Small intestine (tissue), 7 donors: ENCODE measurements at regions not wholly inside any gene's neighbourhood (a gene's known extent, or its start where the extent isn't known, plus 50 kb on each side); places are given as distances from the start of the nearest gene placed in this dataset.
A peak's percentile ranks its signal among the peaks of the same experiment; 100 is the strongest.

Source experiments
- DNase-seq, 2 donors: peaks; one replicate each; pipeline versions ENCODE4 v3.0.0 to v3.0.0-alpha.2; 2013
- FAIRE-seq: peaks from 2 replicates; lab custom pipeline; 2012; peaks lifted over from hg19 to GRCh38; lab: Jason Lieb, UNC
- H3K27ac ChIP-seq, 3 donors: one replicate each; pipeline ENCODE4 v1.5.1; 2013; ENCODE audit warnings: low read length in 2 of 3, mild to moderate bottlenecking in 2 of 3, control low read depth in 1 of 3, inconsistent platforms in 1 of 3, low read depth in 1 of 3, moderate library complexity in 1 of 3
- H3K27me3 ChIP-seq, 3 donors: one replicate each; pipeline ENCODE4 v1.6.1; 2013; ENCODE audit warnings: low read length in 3 of 3, inconsistent platforms in 1 of 3; ENCODE audit not compliant: control insufficient read depth in 3 of 3, insufficient read depth in 3 of 3
- H3K36me3 ChIP-seq, 3 donors: one replicate each; pipeline ENCODE4 v1.6.1; 2013; ENCODE audit warnings: low read length in 3 of 3, inconsistent platforms in 1 of 3, low read depth in 1 of 3, mild to moderate bottlenecking in 1 of 3, moderate library complexity in 1 of 3; ENCODE audit not compliant: control insufficient read depth in 3 of 3, insufficient read depth in 2 of 3
- H3K4me1 ChIP-seq, 3 donors: one replicate each; pipeline ENCODE4 v1.6.1; 2013; ENCODE audit warnings: low read length in 2 of 3, inconsistent platforms in 1 of 3, low read depth in 1 of 3, mild to moderate bottlenecking in 1 of 3, moderate library complexity in 1 of 3; ENCODE audit not compliant: control insufficient read depth in 3 of 3, insufficient read depth in 2 of 3
- H3K4me3 ChIP-seq, 3 donors: one replicate each; pipeline ENCODE4 v1.5.1; 2013; ENCODE audit warnings: low read length in 3 of 3, control low read depth in 1 of 3, inconsistent platforms in 1 of 3, low read depth in 1 of 3, mild to moderate bottlenecking in 1 of 3, moderate library complexity in 1 of 3
- H3K9me3 ChIP-seq, 2 donors: one replicate each; pipeline ENCODE4 v1.6.1; 2013; ENCODE audit warnings: low read depth in 1 of 2, low read length in 1 of 2; ENCODE audit not compliant: control insufficient read depth in 2 of 2, insufficient read depth in 1 of 2
- whole genome bisulfite sequencing, 3 donors: extraction: QIAGEN DNeasy Blood & Tissue Kit; methylation state at CpG; one replicate each; pipeline ENCODE4 v1.1.7; 2013; 5-methylcytosine and 5-hydroxymethylcytosine counted together
- donor health status: healthy with polysubstance abuse.
- donor health status: control.
- donor health status: control.
- donor health status: Bipolar disorder and iron deficiency.
- donor health status: healthy.

GRCh38 chr18:64710105-64710861, 561.4 kb upstream of the LINC00305 start:
- peak in 1 of 2 donors; percentile 9 for DNase-seq
- Histone ChIP-seq H3K9me3 (peaks cover 0 to 3% of the 10 kb centered on the region in 2 donors), H3K4me3 (no peak overlapping the region), H3K36me3 (no peaks in the 10 kb centered on the region), H3K27me3 (no peaks in the 10 kb centered on the region), H3K4me1 (no peaks in the 10 kb centered on the region), H3K27ac (no peak overlapping the region)
- no peak for FAIRE-seq
- WGBS, 3 donors: 77 to 90% (median 87%) methylated on average over 2 of the region's 2 CpGs

GRCh38 chr18:64707052-64707451, 558.2 kb upstream of the LINC00305 start:
- no peak overlapping the region for H3K27ac ChIP-seq
- no peak for FAIRE-seq
- no peaks in the 10 kb centered on the region for H3K36me3 ChIP-seq
- peaks cover 0 to 3% of the 10 kb centered on the region in 2 donors for H3K9me3 ChIP-seq
- H3K4me3 ChIP-seq: no peak overlapping the region
- no peaks in the 10 kb centered on the region for H3K27me3 ChIP-seq
- peak in 1 of 2 donors; percentile 24 for DNase-seq
- H3K4me1 ChIP-seq: no peaks in the 10 kb centered on the region

- Histone ChIP-seq H3K27ac (no peak overlapping the region), H3K36me3 (no peaks in the 10 kb centered on the region), H3K4me1 (no peaks in the 10 kb centered on the region), H3K9me3 (no peaks in the 10 kb centered on the region), H3K4me3 (no peak overlapping the region), H3K27me3 (no peaks in the 10 kb centered on the region)
- no peak for DNase-seq
- FAIRE-seq: no peak
- WGBS, 3 donors: 81 to 85% (median 84%) methylated on average over 2 of the region's 2 CpGs
Measured at GRCh38 chr18:64699081-64699480, 550.2 kb upstream of the LINC00305 start.

GRCh38 chr18:64695851-64696553, 547.1 kb upstream of the LINC00305 start:
- H3K4me1 ChIP-seq: no peaks in the 10 kb centered on the region
- WGBS, 3 donors: 15 to 60% (median 42%) methylated on average over 9 of the region's 9 CpGs
- peak; percentile 42 to 85 for DNase-seq
- no peaks in the 10 kb centered on the region for H3K27me3 ChIP-seq
- no peak overlapping the region for H3K4me3 ChIP-seq
- H3K9me3 ChIP-seq: no peaks in the 10 kb centered on the region
- no peaks in the 10 kb centered on the region for H3K36me3 ChIP-seq
- FAIRE-seq: no peak
- H3K27ac ChIP-seq: peak overlapping the region in 1 of 3 donors; percentile 21

- DNase-seq: no peak
- Histone ChIP-seq H3K27ac (no peak overlapping the region), H3K9me3 (no peaks in the 10 kb centered on the region), H3K36me3 (no peaks in the 10 kb centered on the region), H3K4me1 (no peaks in the 10 kb centered on the region), H3K27me3 (no peaks in the 10 kb centered on the region), H3K4me3 (no peak overlapping the region)
- no peak for FAIRE-seq
- WGBS, 3 donors: 67 to 72% (median 70%) methylated on average over 4 of the region's 4 CpGs
Measured at GRCh38 chr18:64693766-64694165, 544.9 kb upstream of the LINC00305 start.

GRCh38 chr18:64692826-64693225, 543.9 kb upstream of the LINC00305 start:
- no peak overlapping the region for H3K27ac ChIP-seq
- FAIRE-seq (no peak), DNase-seq (peak in 1 of 2 donors; percentile 62)
- no peaks in the 10 kb centered on the region for H3K9me3 ChIP-seq
- no peaks in the 10 kb centered on the region for H3K4me1 ChIP-seq
- WGBS, 3 donors: 12 to 53% (median 36%) methylated on average over 2 of the region's 2 CpGs
- no peaks in the 10 kb centered on the region for H3K36me3 ChIP-seq
- H3K27me3 ChIP-seq: no peaks in the 10 kb centered on the region
- H3K4me3 ChIP-seq: no peak overlapping the region

GRCh38 chr18:64679121-64679520, 530.2 kb upstream of the LINC00305 start:
- 33 to 55% (median 53%) methylated on average over 2 of the region's 2 CpGs for WGBS, 3 donors
- no peak overlapping the region for H3K27ac ChIP-seq
- no peaks in the 10 kb centered on the region for H3K27me3 ChIP-seq
- no peak overlapping the region for H3K4me3 ChIP-seq
- no peaks in the 10 kb centered on the region for H3K36me3 ChIP-seq
- FAIRE-seq (no peak), DNase-seq (peak in 1 of 2 donors; percentile 6)
- H3K9me3 ChIP-seq: no peaks in the 10 kb centered on the region
- no peaks in the 10 kb centered on the region for H3K4me1 ChIP-seq

GRCh38 chr18:64678048-64678447, 529.2 kb upstream of the LINC00305 start:
- no peak for DNase-seq
- Histone ChIP-seq H3K9me3 (no peaks in the 10 kb centered on the region), H3K4me1 (no peaks in the 10 kb centered on the region), H3K27ac (no peak overlapping the region), H3K4me3 (no peak overlapping the region), H3K36me3 (no peaks in the 10 kb centered on the region), H3K27me3 (no peaks in the 10 kb centered on the region)
- no peak for FAIRE-seq
- 47 to 66% (median 54%) methylated on average over 2 of the region's 2 CpGs for WGBS, 3 donors
